ENCODE measurements at regions not wholly inside any gene's neighbourhood (a gene's known extent, or its start where the extent isn't known, plus 50 kb on each side); places are given as distances from the start of the nearest gene placed in this dataset.

- no peak overlapping the region for H3K4me3 ChIP-seq (ENCODE audit: low read length)
- TF ChIP-seq ZNF274 (IDR thresholded peaks at IDR 0.05; ENCODE audit: low read depth, low read length), result no peak
These were observed 240.8 kb downstream of the SNX10 start for GRCh38 chr7:26532471-26532870.

GRCh38 chr7:26533217-26533616 is 241.6 kb downstream of the SNX10 start:
- H3K4me3 ChIP-seq (ENCODE audit: low read length), result no peak overlapping the region
- TF ChIP-seq ZNF274 (IDR thresholded peaks at IDR 0.05; ENCODE audit: low read depth, low read length), result no peak

GRCh38 chr7:26534649-26535482 is 243.2 kb downstream of the SNX10 start:
- no peak overlapping the region for H3K4me3 ChIP-seq (ENCODE audit: low read length)
- TF ChIP-seq ZNF274 (IDR thresholded peaks at IDR 0.05; ENCODE audit: low read depth, low read length), result no peak

- no peak overlapping the region for H3K4me3 ChIP-seq (ENCODE audit: low read length)
- TF ChIP-seq ZNF274 (IDR thresholded peaks at IDR 0.05; ENCODE audit: low read depth, low read length), result no peak
These were observed 243.9 kb downstream of the SNX10 start for GRCh38 chr7:26535483-26536007.

- no peak for TF ChIP-seq ZNF274 (IDR thresholded peaks at IDR 0.05; ENCODE audit: low read depth, low read length)
- no peak overlapping the region for H3K4me3 ChIP-seq (ENCODE audit: low read length)
These were observed 246.6 kb downstream of the SNX10 start for GRCh38 chr7:26538216-26538615.

GRCh38 chr7:26538689-26539088 is 247.0 kb downstream of the SNX10 start:
- no peak overlapping the region for H3K4me3 ChIP-seq (ENCODE audit: low read length)
- no peak for TF ChIP-seq ZNF274 (IDR thresholded peaks at IDR 0.05; ENCODE audit: low read depth, low read length)

- H3K4me3 ChIP-seq (ENCODE audit: low read length), result no peak overlapping the region
- no peak for TF ChIP-seq ZNF274 (IDR thresholded peaks at IDR 0.05; ENCODE audit: low read depth, low read length)
These were observed 251.7 kb downstream of the SNX10 start for GRCh38 chr7:26543340-26543739.

GRCh38 chr7:26543951-26544350 is 252.3 kb downstream of the SNX10 start:
- H3K4me3 ChIP-seq (ENCODE audit: low read length), result no peak overlapping the region
- no peak for TF ChIP-seq ZNF274 (IDR thresholded peaks at IDR 0.05; ENCODE audit: low read depth, low read length)

GRCh38 chr7:26546508-26547053 is 254.9 kb downstream of the SNX10 start:
- TF ChIP-seq ZNF274 (IDR thresholded peaks at IDR 0.05; ENCODE audit: low read depth, low read length), result no peak

GRCh38 chr7:26547156-26547555 is 255.5 kb downstream of the SNX10 start:
- no peak overlapping the region for H3K4me3 ChIP-seq (ENCODE audit: low read length)
- TF ChIP-seq ZNF274 (IDR thresholded peaks at IDR 0.05; ENCODE audit: low read depth, low read length), result no peak

More at GRCh38 chr7:26546508-26547053, 254.9 kb downstream of the SNX10 start:
- H3K4me3 ChIP-seq (ENCODE audit: low read length), result no peak overlapping the region

GRCh38 chr7:26549281-26549944 is 257.8 kb downstream of the SNX10 start:
- no peak for TF ChIP-seq ZNF274 (IDR thresholded peaks at IDR 0.05; ENCODE audit: low read depth, low read length)
- H3K4me3 ChIP-seq (ENCODE audit: low read length), result no peak overlapping the region

GRCh38 chr7:26550492-26550891 is 258.8 kb downstream of the SNX10 start:
- TF ChIP-seq ZNF274 (IDR thresholded peaks at IDR 0.05; ENCODE audit: low read depth, low read length), result no peak
- no peak overlapping the region for H3K4me3 ChIP-seq (ENCODE audit: low read length)

GRCh38 chr7:26551740-26552139 is 260.1 kb downstream of the SNX10 start:
- no peak for TF ChIP-seq ZNF274 (IDR thresholded peaks at IDR 0.05; ENCODE audit: low read depth, low read length)
- H3K4me3 ChIP-seq (ENCODE audit: low read length), result no peak overlapping the region

- H3K4me3 ChIP-seq (ENCODE audit: low read length), result no peak overlapping the region
- no peak for TF ChIP-seq ZNF274 (IDR thresholded peaks at IDR 0.05; ENCODE audit: low read depth, low read length)
These were observed 261.5 kb downstream of the SNX10 start for GRCh38 chr7:26553128-26553527.

- H3K4me3 ChIP-seq (ENCODE audit: low read length), result no peak overlapping the region
- TF ChIP-seq ZNF274 (IDR thresholded peaks at IDR 0.05; ENCODE audit: low read depth, low read length), result no peak
These were observed 261.9 kb downstream of the SNX10 start for GRCh38 chr7:26553582-26553981.
